HepG2 (cell line): ENCODE measurements at regions not wholly inside any gene's neighbourhood (a gene's known extent, or its start where the extent isn't known, plus 50 kb on each side); places are given as distances from the start of the nearest gene placed in this dataset.

ENCODE experiments used
- ATAC-seq: fragments of 200-7000 bp; cut with Tn5 transposase; 3 replicates; pipeline ENCODE4 v1.9.1; 2020; ENCODE audit warnings: mild to moderate bottlenecking, moderate library complexity
- BruUV-seq: library from RNA; stranded (reverse); fragments of 400-500 nt; replicated peaks from 2 replicates; lab custom pipeline; 2021; lab: Mats Ljungman, UMichigan
- CTCF ChIA-PET: fragments of 300-600 bp; formaldehyde crosslinking; extraction: SDS; loops from one replicate; lab custom pipeline; 2021; ENCODE audit warnings: low total read pairs, inconsistent platforms, low intra/inter-chr PET ratio; lab: Yijun Ruan, JAX
- POLR2A ChIA-PET: fragments of 350-600 bp; sonication (Branson Sonifier 250); formaldehyde crosslinking; loops from one replicate; lab custom pipeline; 2020; ENCODE audit warnings: antibody characterized with exemption, inconsistent platforms; lab: Yijun Ruan, JAX
- DNase-seq: peaks from one replicate; pipeline ENCODE4 v3.0.0-alpha.2; 2015; ENCODE audit warnings: low spot score
- FAIRE-seq: peaks from 3 replicates; lab custom pipeline; 2011; peaks lifted over from hg19 to GRCh38; lab: Jason Lieb, UNC
- H2AFZ ChIP-seq: one replicate; pipeline ENCODE4 v1.6.1; 2011; ENCODE audit warnings: low read length, inconsistent platforms
- H3K27ac ChIP-seq: fragments of 300-600 bp; 3 replicates; pipeline ENCODE4 v1.8.0; 2011; ENCODE audit warnings: mixed run types, mild to moderate bottlenecking, mixed read lengths, low read length, inconsistent platforms; ENCODE audit not compliant: insufficient read depth; ENCODE audit errors: extremely low read length
- H3K27me3 ChIP-seq, 2 experiments: fragments of 200-600 bp in 1 of 2; 2 replicates in 1 of 2; 3 replicates in 1 of 2; pipeline versions ENCODE4 v1.6.0 to v1.8.0; 2011; ENCODE audit warnings: low read length in 2 of 2, mild to moderate bottlenecking in 2 of 2, moderate library complexity in 2 of 2, inconsistent platforms in 1 of 2; ENCODE audit not compliant: insufficient read depth in 2 of 2, control insufficient read depth in 1 of 2
- H3K36me3 ChIP-seq, 2 experiments: fragments of 200-600 bp in 1 of 2; replicated peaks in 1 of 2; 2 replicates in 1 of 2; 3 replicates in 1 of 2; pipeline versions ENCODE4 v1.5.1 to v1.8.0; 2011; ENCODE audit warnings: low read length in 2 of 2, inconsistent platforms in 1 of 2; ENCODE audit not compliant: insufficient read depth in 2 of 2, control insufficient read depth in 1 of 2
- H3K4me1 ChIP-seq: 2 replicates; pipeline ENCODE4 v1.5.1; 2012; ENCODE audit warnings: low read length, inconsistent platforms; ENCODE audit not compliant: insufficient read depth
- H3K4me2 ChIP-seq: 2 replicates; pipeline ENCODE4 v1.6.0; 2011; ENCODE audit warnings: low read depth, low read length, inconsistent platforms
- H3K4me3 ChIP-seq, 3 experiments: fragments of 200-600 bp in 1 of 3; sonication (generic), shearing (Covaris generic) in 1 of 3; replicated peaks in 1 of 3; 2 replicates each; pipeline ENCODE4 v1.5.1; 2011 to 2016; ENCODE audit warnings: low read length in 3 of 3, inconsistent platforms in 2 of 3, low read depth in 2 of 3, mild to moderate bottlenecking in 2 of 3, control low read depth in 1 of 3, mixed read lengths in 1 of 3; ENCODE audit not compliant: insufficient read depth in 1 of 3
- H3K79me2 ChIP-seq: one replicate; pipeline ENCODE4 v1.6.1; 2011; ENCODE audit warnings: low read length, inconsistent platforms; ENCODE audit not compliant: insufficient read depth
- H3K9ac ChIP-seq: 2 replicates; pipeline ENCODE4 v1.6.0; 2011; ENCODE audit warnings: mild to moderate bottlenecking, low read depth, low read length, inconsistent platforms; ENCODE audit not compliant: insufficient read depth
- H3K9me3 ChIP-seq: 2 replicates; pipeline ENCODE4 v1.5.1; 2012; ENCODE audit warnings: mild to moderate bottlenecking, low read length
- H4K20me1 ChIP-seq: 2 replicates; pipeline ENCODE4 v1.6.0; 2011; ENCODE audit warnings: inconsistent platforms, mild to moderate bottlenecking, low read length, moderate library complexity; ENCODE audit not compliant: insufficient read depth
- CHD4 ChIP-seq: fragments of 200-600 bp; sonication (generic); IDR thresholded peaks from 2 replicates; pipeline ENCODE4 v1.7.0; 2017; ENCODE audit warnings: mild to moderate bottlenecking, low read length, borderline replicate concordance
- EP300 ChIP-seq, 3 experiments: sonication (generic) in 1 of 3; formaldehyde crosslinking in 1 of 3; IDR thresholded peaks; 2 replicates each; pipeline versions ENCODE4 v1.5.1 to v1.6.1; 2011 to 2020; ENCODE audit warnings: low read depth in 2 of 3, low read length in 2 of 3, borderline replicate concordance in 1 of 3, improper control_type of control experiment in 1 of 3, mild to moderate bottlenecking in 1 of 3, missing genetic modification reagents in 1 of 3, moderate library complexity in 1 of 3
- FOXO4 ChIP-seq: sonication (generic); formaldehyde crosslinking; conservative IDR thresholded peaks from 2 replicates; pipeline ENCODE4 v1.8.1; 2023; ENCODE audit warnings: missing genetic modification reagents
- GATA4 ChIP-seq: sonication (generic); IDR thresholded peaks from 2 replicates; pipeline ENCODE4 v1.6.1; 2016; ENCODE audit warnings: antibody characterized with exemption, low read depth, borderline replicate concordance
- IRF2 ChIP-seq: IDR thresholded peaks from 2 replicates; pipeline ENCODE4 v1.6.1; 2018; ENCODE audit warnings: missing genetic modification reagents, missing compliant biosample characterization
- NCOR1 ChIP-seq: fragments of 200-600 bp; sonication (generic); IDR thresholded peaks from 2 replicates; pipeline ENCODE4 v1.7.0; 2017; ENCODE audit warnings: antibody characterized with exemption, low read length, borderline replicate concordance
- ZNF33A ChIP-seq: sonication (generic); formaldehyde crosslinking; IDR thresholded peaks from 2 replicates; pipeline ENCODE4 v1.5.1; 2020; ENCODE audit warnings: missing genetic modification reagents, mild to moderate bottlenecking, moderate library complexity, borderline replicate concordance
- ZNF383 ChIP-seq: sonication (generic); formaldehyde crosslinking; IDR thresholded peaks from 2 replicates; pipeline ENCODE4 v1.4.0; 2020; ENCODE audit warnings: missing genetic modification reagents, mild to moderate bottlenecking, borderline replicate concordance
- ZNF598 ChIP-seq: sonication (generic); formaldehyde crosslinking; IDR thresholded peaks from 2 replicates; pipeline ENCODE4 v1.5.1; 2020; ENCODE audit warnings: mild to moderate bottlenecking, missing genetic modification reagents, borderline replicate concordance
- ZNF883 ChIP-seq: sonication (generic); formaldehyde crosslinking; IDR thresholded peaks from 2 replicates; pipeline ENCODE4 v1.5.1; 2020; ENCODE audit warnings: mild to moderate bottlenecking, missing genetic modification reagents; ENCODE audit errors: not compliant biosample characterization
- ZSCAN12 ChIP-seq: sonication (generic); formaldehyde crosslinking; IDR thresholded peaks from 2 replicates; pipeline ENCODE4 v1.9.0; 2021; ENCODE audit warnings: mild to moderate bottlenecking, missing genetic modification reagents
- WGBS: methylation state at CpG from one replicate; pipeline ENCODE4 v1.1.6; 2017; ENCODE audit warnings: low lambda C conversion rate; 5-methylcytosine and 5-hydroxymethylcytosine counted together
- in situ Hi-C: cut with HindIII; loops from 2 replicates; pipeline ENCODE4 v1.10.0; 2017; ENCODE audit warnings: low pct_unique_long_range_greater_than_20kb; ENCODE audit not compliant: extremely low pct_ligation_motif_present
- intact Hi-C: fragments of 100-400 bp; cut with micrococcal nuclease; formaldehyde crosslinking; loops from one replicate; pipeline ENCODE4 v1.10.0; 2022; ENCODE audit not compliant: unreplicated experiment
- TF ChIP-seq, protein P1 (sequence below): sonication (generic); formaldehyde crosslinking; IDR thresholded peaks from 2 replicates; pipeline ENCODE4 v1.5.1; 2020; ENCODE audit warnings: mild to moderate bottlenecking, missing genetic modification reagents, borderline replicate concordance
- TF ChIP-seq, protein P2 (sequence below): IDR thresholded peaks from 2 replicates; pipeline ENCODE4 v1.6.1; 2016; ENCODE audit warnings: missing biosample characterization, missing genetic modification reagents, low read depth
- TF ChIP-seq, protein P3 (sequence below): IDR thresholded peaks from 2 replicates; pipeline ENCODE4 v1.6.1; 2016; ENCODE audit warnings: mild to moderate bottlenecking

GRCh38 chr13:34506796-34507195 lies 435.3 kb upstream of the NBEA start:
- no peaks in the 10 kb centered on the region for H3K9me3 ChIP-seq
- POLR2A ChIA-PET = no interaction called here
- H3K27me3 ChIP-seq = no peaks in the 10 kb centered on the region
- no peaks in the 10 kb centered on the region for H3K36me3 ChIP-seq
- no peak overlapping the region for H3K4me3 ChIP-seq
- H3K27ac ChIP-seq = no peak overlapping the region
- H3K79me2 ChIP-seq = no peaks in the 10 kb centered on the region
- H4K20me1 ChIP-seq = no peaks in the 10 kb centered on the region
- ATAC-seq (no peak), FAIRE-seq (no peak), DNase-seq (no peak)
- H3K9ac ChIP-seq = no peak overlapping the region
- no peak overlapping the region for H3K4me2 ChIP-seq
- intact Hi-C loops (no loop called here), in situ Hi-C loops (no loop called here)
- CTCF ChIA-PET = no interaction called here
- WGBS = 0% methylated on average over 2 of the region's 3 CpGs
- no peak overlapping the region for H2AFZ ChIP-seq
- BruUV-seq = no TSS peak
- no peaks in the 10 kb centered on the region for H3K4me1 ChIP-seq
- TF ChIP-seq FOXO4 (CRISPR knock-in tag) = no peak
- TF ChIP-seq, protein P1, sequence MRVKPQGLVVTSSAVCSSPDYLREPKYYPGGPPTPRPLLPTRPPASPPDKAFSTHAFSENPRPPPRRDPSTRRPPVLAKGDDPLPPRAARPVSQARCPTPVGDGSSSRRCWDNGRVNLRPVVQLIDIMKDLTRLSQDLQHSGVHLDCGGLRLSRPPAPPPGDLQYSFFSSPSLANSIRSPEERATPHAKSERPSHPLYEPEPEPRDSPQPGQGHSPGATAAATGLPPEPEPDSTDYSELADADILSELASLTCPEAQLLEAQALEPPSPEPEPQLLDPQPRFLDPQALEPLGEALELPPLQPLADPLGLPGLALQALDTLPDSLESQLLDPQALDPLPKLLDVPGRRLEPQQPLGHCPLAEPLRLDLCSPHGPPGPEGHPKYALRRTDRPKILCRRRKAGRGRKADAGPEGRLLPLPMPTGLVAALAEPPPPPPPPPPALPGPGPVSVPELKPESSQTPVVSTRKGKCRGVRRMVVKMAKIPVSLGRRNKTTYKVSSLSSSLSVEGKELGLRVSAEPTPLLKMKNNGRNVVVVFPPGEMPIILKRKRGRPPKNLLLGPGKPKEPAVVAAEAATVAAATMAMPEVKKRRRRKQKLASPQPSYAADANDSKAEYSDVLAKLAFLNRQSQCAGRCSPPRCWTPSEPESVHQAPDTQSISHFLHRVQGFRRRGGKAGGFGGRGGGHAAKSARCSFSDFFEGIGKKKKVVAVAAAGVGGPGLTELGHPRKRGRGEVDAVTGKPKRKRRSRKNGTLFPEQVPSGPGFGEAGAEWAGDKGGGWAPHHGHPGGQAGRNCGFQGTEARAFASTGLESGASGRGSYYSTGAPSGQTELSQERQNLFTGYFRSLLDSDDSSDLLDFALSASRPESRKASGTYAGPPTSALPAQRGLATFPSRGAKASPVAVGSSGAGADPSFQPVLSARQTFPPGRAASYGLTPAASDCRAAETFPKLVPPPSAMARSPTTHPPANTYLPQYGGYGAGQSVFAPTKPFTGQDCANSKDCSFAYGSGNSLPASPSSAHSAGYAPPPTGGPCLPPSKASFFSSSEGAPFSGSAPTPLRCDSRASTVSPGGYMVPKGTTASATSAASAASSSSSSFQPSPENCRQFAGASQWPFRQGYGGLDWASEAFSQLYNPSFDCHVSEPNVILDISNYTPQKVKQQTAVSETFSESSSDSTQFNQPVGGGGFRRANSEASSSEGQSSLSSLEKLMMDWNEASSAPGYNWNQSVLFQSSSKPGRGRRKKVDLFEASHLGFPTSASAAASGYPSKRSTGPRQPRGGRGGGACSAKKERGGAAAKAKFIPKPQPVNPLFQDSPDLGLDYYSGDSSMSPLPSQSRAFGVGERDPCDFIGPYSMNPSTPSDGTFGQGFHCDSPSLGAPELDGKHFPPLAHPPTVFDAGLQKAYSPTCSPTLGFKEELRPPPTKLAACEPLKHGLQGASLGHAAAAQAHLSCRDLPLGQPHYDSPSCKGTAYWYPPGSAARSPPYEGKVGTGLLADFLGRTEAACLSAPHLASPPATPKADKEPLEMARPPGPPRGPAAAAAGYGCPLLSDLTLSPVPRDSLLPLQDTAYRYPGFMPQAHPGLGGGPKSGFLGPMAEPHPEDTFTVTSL = no peak
- TF ChIP-seq ZNF33A = no peak
- TF ChIP-seq, protein P2, sequence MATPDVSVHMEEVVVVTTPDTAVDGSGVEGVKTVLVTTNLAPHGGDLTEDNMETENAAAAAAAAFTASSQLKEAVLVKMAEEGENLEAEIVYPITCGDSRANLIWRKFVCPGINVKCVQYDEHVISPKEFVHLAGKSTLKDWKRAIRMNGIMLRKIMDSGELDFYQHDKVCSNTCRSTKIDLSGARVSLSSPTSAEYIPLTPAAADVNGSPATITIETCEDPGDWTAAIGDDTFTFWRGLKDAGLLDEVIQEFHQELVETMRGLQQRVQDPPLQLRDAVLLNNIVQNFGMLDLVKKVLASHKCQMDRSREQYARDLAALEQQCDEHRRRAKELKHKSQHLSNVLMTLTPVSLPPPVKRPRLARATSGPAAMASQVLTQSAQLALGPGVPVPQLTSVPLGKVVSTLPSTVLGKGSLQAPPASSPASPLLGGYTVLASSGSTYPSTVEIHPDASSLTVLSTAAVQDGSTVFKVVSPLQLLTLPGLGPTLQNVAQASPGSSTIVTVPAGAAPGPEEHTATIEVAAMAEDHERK = no peak
- no peak for TF ChIP-seq NCOR1
- TF ChIP-seq EP300 (IDR thresholded peaks at IDR 0.05; ENCODE audit: low read depth in 2 of 2, low read length in 2 of 2) = no peak
- TF ChIP-seq EP300 (CRISPR knock-in tag; IDR thresholded peaks at IDR 0.05; ENCODE audit: borderline replicate concordance) = no peak
- TF ChIP-seq IRF2 (CRISPR knock-in tag) = no peak
- TF ChIP-seq, protein P3, sequence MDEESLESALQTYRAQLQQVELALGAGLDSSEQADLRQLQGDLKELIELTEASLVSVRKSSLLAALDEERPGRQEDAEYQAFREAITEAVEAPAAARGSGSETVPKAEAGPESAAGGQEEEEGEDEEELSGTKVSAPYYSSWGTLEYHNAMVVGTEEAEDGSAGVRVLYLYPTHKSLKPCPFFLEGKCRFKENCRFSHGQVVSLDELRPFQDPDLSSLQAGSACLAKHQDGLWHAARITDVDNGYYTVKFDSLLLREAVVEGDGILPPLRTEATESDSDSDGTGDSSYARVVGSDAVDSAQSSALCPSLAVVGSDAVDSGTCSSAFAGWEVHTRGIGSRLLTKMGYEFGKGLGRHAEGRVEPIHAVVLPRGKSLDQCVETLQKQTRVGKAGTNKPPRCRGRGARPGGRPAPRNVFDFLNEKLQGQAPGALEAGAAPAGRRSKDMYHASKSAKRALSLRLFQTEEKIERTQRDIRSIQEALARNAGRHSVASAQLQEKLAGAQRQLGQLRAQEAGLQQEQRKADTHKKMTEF (CRISPR knock-in tag) = no peak
- no peak for TF ChIP-seq GATA4
- TF ChIP-seq CHD4 = no peak
- no peak for TF ChIP-seq ZNF883 (CRISPR knock-in tag)
- no peak for TF ChIP-seq ZNF598 (CRISPR knock-in tag)
- TF ChIP-seq ZNF383 = no peak
- TF ChIP-seq ZSCAN12 (CRISPR knock-in tag) = no peak
